Breast epithelium (tissue), 3 donors: ENCODE measurements at regions not wholly inside any gene's neighbourhood (a gene's known extent, or its start where the extent isn't known, plus 50 kb on each side); places are given as distances from the start of the nearest gene placed in this dataset.

Experiments
- POLR2A ChIP-seq: fragments of 450-650 bp; IDR thresholded peaks from one replicate; pipeline ENCODE4 v1.6.1; 2016; ENCODE audit warnings: antibody characterized with exemption, mild to moderate bottlenecking, moderate library complexity
- TF ChIP-seq, protein P1 (sequence below), 3 donors: fragments of 450-650 bp; IDR thresholded peaks; one replicate each; pipeline ENCODE4 v1.5.1; 2016 to 2017; ENCODE audit warnings: antibody characterized with exemption in 3 of 3, mild to moderate bottlenecking in 3 of 3, moderate library complexity in 3 of 3

DNA sequence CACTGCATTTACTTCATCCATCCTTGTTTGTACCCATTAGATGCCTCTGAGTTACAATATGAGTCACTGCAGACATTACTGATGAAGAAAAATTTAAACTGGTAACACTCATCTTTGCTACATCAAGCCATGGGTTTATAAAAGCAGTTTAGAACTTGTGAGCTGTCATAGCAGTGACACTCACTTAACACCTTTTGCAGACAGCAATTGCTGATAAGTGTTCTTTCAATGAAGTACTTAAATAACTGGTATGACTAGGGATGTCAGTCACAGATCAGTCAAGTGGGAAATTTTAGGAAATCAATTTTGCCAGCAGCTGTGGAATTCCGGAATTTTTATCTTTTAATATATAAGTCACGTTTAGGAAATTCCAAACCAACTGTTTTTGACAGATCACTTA, 643.0 kb downstream of the TBL1XR1 start:
- no peak for TF ChIP-seq POLR2A
- TF ChIP-seq, protein P1, sequence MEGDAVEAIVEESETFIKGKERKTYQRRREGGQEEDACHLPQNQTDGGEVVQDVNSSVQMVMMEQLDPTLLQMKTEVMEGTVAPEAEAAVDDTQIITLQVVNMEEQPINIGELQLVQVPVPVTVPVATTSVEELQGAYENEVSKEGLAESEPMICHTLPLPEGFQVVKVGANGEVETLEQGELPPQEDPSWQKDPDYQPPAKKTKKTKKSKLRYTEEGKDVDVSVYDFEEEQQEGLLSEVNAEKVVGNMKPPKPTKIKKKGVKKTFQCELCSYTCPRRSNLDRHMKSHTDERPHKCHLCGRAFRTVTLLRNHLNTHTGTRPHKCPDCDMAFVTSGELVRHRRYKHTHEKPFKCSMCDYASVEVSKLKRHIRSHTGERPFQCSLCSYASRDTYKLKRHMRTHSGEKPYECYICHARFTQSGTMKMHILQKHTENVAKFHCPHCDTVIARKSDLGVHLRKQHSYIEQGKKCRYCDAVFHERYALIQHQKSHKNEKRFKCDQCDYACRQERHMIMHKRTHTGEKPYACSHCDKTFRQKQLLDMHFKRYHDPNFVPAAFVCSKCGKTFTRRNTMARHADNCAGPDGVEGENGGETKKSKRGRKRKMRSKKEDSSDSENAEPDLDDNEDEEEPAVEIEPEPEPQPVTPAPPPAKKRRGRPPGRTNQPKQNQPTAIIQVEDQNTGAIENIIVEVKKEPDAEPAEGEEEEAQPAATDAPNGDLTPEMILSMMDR (IDR thresholded peaks at IDR 0.05) = no peak
